GM12878 (cell line): ENCODE measurements at regions not wholly inside any gene's neighbourhood (a gene's known extent, or its start where the extent isn't known, plus 50 kb on each side); places are given as distances from the start of the nearest gene placed in this dataset.

Source experiments
- BHLHE40 ChIP-seq, 2 experiments: fragments of 450-650 bp in 1 of 2; IDR thresholded peaks; 2 replicates each; pipeline ENCODE4 v1.6.1; 2011 to 2017; ENCODE audit warnings: low read depth in 2 of 2, borderline replicate concordance in 1 of 2, improper control_type of control experiment in 1 of 2, low read length in 1 of 2, mild to moderate bottlenecking in 1 of 2
- CHD1 ChIP-seq: IDR thresholded peaks from 2 replicates; pipeline ENCODE4 v1.6.1; 2012; ENCODE audit warnings: low read depth, low read length, improper control_type of control experiment
- CTCF ChIP-seq, 3 experiments: IDR thresholded peaks in 2 of 3; conservative IDR thresholded peaks in 1 of 3; 2 replicates each; pipeline ENCODE4 v1.5.1; 2011; ENCODE audit warnings: low read depth in 3 of 3, low read length in 3 of 3, mild to moderate bottlenecking in 3 of 3, control low read depth in 2 of 3, moderate library complexity in 2 of 3, inconsistent platforms in 1 of 3, mixed read lengths in 1 of 3; ENCODE audit not compliant: control insufficient read depth in 2 of 3, insufficient read depth in 1 of 3; ENCODE audit errors: extremely low read depth in 1 of 3
- DPF2 ChIP-seq: fragments of 450-650 bp; IDR thresholded peaks from 2 replicates; pipeline ENCODE4 v1.6.1; 2017; ENCODE audit warnings: mild to moderate bottlenecking
- KLF5 ChIP-seq: fragments of 450-650 bp; IDR thresholded peaks from 2 replicates; pipeline ENCODE4 v1.6.1; 2014; ENCODE audit warnings: mild to moderate bottlenecking; ENCODE audit not compliant: partially characterized antibody
- MTA2 ChIP-seq: fragments of 450-650 bp; IDR thresholded peaks from 2 replicates; pipeline ENCODE4 v1.6.1; 2016; ENCODE audit warnings: low read depth, mild to moderate bottlenecking, moderate library complexity
- MYB ChIP-seq: fragments of 150-350 bp; IDR thresholded peaks from 2 replicates; pipeline ENCODE4 v1.6.1; 2014; ENCODE audit warnings: mild to moderate bottlenecking, low read depth, low read length, borderline replicate concordance
- NFYA ChIP-seq: IDR thresholded peaks from 2 replicates; pipeline ENCODE4 v1.6.1; 2011; ENCODE audit warnings: low read depth, mild to moderate bottlenecking, low read length, improper control_type of control experiment, borderline replicate concordance
- RELA ChIP-seq: fragments of 450-650 bp; IDR thresholded peaks from 2 replicates; pipeline ENCODE4 v1.8.0; 2014; ENCODE audit warnings: borderline replicate concordance; ENCODE audit not compliant: partially characterized antibody
- TCF7 ChIP-seq: IDR thresholded peaks from 2 replicates; pipeline ENCODE4 v1.6.1; 2014; ENCODE audit warnings: antibody characterized with exemption, borderline replicate concordance
- ZBED1 ChIP-seq: IDR thresholded peaks from 2 replicates; pipeline ENCODE4 v1.6.1; 2016; ENCODE audit warnings: borderline replicate concordance
- ZNF207 ChIP-seq: fragments of 450-650 bp; IDR thresholded peaks from 2 replicates; pipeline ENCODE4 v1.6.1; 2014; ENCODE audit warnings: antibody characterized with exemption, mild to moderate bottlenecking, borderline replicate concordance
- ZNF24 ChIP-seq: fragments of 450-650 bp; IDR thresholded peaks from 2 replicates; pipeline ENCODE4 v1.6.1; 2017; ENCODE audit warnings: antibody characterized with exemption, mild to moderate bottlenecking
- TF ChIP-seq, protein P1 (sequence below): fragments of 450-650 bp; IDR thresholded peaks from 2 replicates; pipeline ENCODE4 v1.6.1; 2017; ENCODE audit warnings: mild to moderate bottlenecking
- TF ChIP-seq, protein P2 (sequence below): fragments of 150-350 bp; IDR thresholded peaks from 2 replicates; pipeline ENCODE4 v1.6.1; 2016; ENCODE audit warnings: low read depth, low read length
- TF ChIP-seq, protein P3 (sequence below): IDR thresholded peaks from 2 replicates; pipeline ENCODE4 v1.6.1; 2012; ENCODE audit warnings: low read depth, low read length, improper control_type of control experiment
- TF ChIP-seq, protein P4 (sequence below): IDR thresholded peaks from 2 replicates; pipeline ENCODE4 v1.6.1; 2012; ENCODE audit warnings: improper control_type of control experiment, low read depth, low read length; ENCODE audit not compliant: insufficient replicate concordance

DNA sequence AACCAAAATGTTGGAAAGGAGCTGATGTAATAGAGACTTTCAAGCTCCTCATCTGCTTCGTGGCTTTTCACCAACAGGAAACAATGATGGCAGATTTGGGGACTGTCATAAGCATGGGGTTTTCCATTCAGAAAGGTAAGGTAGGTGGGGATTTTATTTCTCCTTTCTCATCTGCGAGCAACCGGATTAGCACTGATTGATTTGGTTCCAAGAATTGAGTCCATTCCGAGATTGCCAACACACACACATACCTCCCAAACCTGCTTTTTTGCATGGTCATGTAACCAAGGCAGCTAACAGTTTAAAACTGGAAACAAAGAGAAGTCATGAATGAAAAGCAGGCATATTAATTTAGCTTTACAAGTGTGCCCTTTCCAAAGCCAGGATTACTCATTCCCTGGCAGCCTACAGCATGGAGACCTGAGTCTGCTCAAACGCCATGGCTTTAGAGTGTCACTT is 63.0 kb upstream of the LNX1 start (continued):
- TF ChIP-seq CTCF (IDR thresholded peaks at IDR 0.05 in 2 of 3, conservative IDR thresholded peaks at IDR 0.05 in 1 of 3; ENCODE audit: control insufficient read depth in 2 of 3, extremely low read depth in 1 of 3, insufficient read depth in 1 of 3, low read depth in 3 of 3, low read length in 3 of 3) (no peak), MTA2 (no peak), ZNF24 (no peak), ZNF207 (no peak), MYB (no peak), KLF5 (peak; percentile 35), DPF2 (no peak), TCF7 (no peak), NFYA (no peak), RELA (peak; percentile 88), BHLHE40 (IDR thresholded peaks at IDR 0.05; ENCODE audit: borderline replicate concordance in 1 of 2, low read depth in 2 of 2, low read length in 1 of 2) (no peak), CHD1 (no peak), ZBED1 (peak; percentile 29; the same call in 1 of the 2 replicates)
- TF ChIP-seq, protein P1, sequence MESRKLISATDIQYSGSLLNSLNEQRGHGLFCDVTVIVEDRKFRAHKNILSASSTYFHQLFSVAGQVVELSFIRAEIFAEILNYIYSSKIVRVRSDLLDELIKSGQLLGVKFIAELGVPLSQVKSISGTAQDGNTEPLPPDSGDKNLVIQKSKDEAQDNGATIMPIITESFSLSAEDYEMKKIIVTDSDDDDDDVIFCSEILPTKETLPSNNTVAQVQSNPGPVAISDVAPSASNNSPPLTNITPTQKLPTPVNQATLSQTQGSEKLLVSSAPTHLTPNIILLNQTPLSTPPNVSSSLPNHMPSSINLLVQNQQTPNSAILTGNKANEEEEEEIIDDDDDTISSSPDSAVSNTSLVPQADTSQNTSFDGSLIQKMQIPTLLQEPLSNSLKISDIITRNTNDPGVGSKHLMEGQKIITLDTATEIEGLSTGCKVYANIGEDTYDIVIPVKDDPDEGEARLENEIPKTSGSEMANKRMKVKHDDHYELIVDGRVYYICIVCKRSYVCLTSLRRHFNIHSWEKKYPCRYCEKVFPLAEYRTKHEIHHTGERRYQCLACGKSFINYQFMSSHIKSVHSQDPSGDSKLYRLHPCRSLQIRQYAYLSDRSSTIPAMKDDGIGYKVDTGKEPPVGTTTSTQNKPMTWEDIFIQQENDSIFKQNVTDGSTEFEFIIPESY = no peak
- TF ChIP-seq, protein P2, sequence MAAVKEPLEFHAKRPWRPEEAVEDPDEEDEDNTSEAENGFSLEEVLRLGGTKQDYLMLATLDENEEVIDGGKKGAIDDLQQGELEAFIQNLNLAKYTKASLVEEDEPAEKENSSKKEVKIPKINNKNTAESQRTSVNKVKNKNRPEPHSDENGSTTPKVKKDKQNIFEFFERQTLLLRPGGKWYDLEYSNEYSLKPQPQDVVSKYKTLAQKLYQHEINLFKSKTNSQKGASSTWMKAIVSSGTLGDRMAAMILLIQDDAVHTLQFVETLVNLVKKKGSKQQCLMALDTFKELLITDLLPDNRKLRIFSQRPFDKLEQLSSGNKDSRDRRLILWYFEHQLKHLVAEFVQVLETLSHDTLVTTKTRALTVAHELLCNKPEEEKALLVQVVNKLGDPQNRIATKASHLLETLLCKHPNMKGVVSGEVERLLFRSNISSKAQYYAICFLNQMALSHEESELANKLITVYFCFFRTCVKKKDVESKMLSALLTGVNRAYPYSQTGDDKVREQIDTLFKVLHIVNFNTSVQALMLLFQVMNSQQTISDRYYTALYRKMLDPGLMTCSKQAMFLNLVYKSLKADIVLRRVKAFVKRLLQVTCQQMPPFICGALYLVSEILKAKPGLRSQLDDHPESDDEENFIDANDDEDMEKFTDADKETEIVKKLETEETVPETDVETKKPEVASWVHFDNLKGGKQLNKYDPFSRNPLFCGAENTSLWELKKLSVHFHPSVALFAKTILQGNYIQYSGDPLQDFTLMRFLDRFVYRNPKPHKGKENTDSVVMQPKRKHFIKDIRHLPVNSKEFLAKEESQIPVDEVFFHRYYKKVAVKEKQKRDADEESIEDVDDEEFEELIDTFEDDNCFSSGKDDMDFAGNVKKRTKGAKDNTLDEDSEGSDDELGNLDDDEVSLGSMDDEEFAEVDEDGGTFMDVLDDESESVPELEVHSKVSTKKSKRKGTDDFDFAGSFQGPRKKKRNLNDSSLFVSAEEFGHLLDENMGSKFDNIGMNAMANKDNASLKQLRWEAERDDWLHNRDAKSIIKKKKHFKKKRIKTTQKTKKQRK = no peak
- TF ChIP-seq, protein P3, sequence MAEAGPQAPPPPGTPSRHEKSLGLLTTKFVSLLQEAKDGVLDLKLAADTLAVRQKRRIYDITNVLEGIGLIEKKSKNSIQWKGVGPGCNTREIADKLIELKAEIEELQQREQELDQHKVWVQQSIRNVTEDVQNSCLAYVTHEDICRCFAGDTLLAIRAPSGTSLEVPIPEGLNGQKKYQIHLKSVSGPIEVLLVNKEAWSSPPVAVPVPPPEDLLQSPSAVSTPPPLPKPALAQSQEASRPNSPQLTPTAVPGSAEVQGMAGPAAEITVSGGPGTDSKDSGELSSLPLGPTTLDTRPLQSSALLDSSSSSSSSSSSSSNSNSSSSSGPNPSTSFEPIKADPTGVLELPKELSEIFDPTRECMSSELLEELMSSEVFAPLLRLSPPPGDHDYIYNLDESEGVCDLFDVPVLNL = no peak
- TF ChIP-seq, protein P4, sequence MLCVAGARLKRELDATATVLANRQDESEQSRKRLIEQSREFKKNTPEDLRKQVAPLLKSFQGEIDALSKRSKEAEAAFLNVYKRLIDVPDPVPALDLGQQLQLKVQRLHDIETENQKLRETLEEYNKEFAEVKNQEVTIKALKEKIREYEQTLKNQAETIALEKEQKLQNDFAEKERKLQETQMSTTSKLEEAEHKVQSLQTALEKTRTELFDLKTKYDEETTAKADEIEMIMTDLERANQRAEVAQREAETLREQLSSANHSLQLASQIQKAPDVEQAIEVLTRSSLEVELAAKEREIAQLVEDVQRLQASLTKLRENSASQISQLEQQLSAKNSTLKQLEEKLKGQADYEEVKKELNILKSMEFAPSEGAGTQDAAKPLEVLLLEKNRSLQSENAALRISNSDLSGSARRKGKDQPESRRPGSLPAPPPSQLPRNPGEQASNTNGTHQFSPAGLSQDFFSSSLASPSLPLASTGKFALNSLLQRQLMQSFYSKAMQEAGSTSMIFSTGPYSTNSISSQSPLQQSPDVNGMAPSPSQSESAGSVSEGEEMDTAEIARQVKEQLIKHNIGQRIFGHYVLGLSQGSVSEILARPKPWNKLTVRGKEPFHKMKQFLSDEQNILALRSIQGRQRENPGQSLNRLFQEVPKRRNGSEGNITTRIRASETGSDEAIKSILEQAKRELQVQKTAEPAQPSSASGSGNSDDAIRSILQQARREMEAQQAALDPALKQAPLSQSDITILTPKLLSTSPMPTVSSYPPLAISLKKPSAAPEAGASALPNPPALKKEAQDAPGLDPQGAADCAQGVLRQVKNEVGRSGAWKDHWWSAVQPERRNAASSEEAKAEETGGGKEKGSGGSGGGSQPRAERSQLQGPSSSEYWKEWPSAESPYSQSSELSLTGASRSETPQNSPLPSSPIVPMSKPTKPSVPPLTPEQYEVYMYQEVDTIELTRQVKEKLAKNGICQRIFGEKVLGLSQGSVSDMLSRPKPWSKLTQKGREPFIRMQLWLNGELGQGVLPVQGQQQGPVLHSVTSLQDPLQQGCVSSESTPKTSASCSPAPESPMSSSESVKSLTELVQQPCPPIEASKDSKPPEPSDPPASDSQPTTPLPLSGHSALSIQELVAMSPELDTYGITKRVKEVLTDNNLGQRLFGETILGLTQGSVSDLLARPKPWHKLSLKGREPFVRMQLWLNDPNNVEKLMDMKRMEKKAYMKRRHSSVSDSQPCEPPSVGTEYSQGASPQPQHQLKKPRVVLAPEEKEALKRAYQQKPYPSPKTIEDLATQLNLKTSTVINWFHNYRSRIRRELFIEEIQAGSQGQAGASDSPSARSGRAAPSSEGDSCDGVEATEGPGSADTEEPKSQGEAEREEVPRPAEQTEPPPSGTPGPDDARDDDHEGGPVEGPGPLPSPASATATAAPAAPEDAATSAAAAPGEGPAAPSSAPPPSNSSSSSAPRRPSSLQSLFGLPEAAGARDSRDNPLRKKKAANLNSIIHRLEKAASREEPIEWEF = peak; percentile 55
